Cerebellar cortex (tissue), 1 donor: ENCODE measurements at regions not wholly inside any gene's neighbourhood (a gene's known extent, or its start where the extent isn't known, plus 50 kb on each side); places are given as distances from the start of the nearest gene placed in this dataset.
A peak's percentile ranks its signal among the peaks of the same experiment; 100 is the strongest.

ENCODE experiments used
- DNase-seq: peaks from one replicate; pipeline ENCODE4 v3.0.0-alpha.2; 2015; ENCODE audit warnings: low spot score

DNA sequence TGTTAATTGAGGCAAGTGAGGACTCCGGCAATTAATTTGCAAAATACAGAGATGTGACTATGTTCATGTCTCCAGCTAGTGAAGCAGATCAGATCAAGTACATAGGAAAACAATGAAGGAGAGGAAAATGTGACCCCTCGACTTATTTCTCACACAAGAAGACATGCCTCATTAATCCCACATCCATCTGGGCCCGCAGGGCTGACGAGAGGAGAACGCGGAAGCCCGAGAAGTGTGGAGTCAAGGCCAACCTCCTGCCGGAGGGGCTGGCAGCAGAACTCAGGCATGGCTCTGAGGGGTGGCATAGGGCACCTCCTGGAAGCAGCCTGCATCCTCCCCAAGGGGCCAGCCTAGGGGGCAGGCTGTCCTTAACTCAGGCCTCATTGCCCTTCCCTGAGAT, 54.4 kb downstream of the ZNF503 start:
- no peak for DNase-seq

DNA sequence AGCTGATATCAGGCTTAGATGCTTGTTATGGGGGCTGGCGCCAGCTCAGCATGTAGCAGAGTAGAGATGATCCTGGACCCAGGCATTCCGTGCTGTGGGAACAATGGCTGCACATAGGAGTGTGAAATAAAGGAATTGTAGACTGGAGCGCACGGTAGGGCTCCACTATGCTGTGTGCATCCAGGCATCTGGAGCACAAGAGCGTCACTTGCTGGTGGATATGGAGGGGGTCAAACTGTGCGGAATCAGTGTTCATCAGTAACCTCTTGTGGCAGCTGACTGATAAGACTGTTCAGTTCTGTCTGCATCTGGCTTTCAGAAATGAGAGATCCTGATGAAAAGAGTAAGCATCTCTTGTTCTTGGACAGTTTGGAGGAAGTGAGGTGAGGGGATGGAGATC, 55.8 kb downstream of the ZNF503 start:
- no peak for DNase-seq

DNA sequence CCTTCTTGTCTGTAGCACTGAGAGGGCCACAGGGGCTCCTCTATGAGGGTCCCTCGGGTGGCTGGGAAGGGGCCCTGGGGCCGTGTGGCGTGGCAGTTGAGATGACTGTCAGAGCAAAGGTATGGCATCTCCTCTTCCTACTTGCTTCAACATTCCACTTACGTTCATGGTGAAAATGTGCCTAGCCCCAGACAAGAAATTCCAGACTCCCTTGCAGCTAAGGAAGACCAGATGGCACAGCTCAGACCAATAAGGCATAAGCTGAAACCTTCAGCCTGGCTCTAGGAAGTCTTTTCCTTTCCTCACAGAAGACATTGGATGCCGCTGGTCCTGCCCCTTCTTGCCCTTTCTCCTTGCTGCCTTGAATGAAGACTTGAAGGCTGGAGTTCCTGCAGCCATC, 57.4 kb downstream of the ZNF503 start:
- DNase-seq: no peak

DNA sequence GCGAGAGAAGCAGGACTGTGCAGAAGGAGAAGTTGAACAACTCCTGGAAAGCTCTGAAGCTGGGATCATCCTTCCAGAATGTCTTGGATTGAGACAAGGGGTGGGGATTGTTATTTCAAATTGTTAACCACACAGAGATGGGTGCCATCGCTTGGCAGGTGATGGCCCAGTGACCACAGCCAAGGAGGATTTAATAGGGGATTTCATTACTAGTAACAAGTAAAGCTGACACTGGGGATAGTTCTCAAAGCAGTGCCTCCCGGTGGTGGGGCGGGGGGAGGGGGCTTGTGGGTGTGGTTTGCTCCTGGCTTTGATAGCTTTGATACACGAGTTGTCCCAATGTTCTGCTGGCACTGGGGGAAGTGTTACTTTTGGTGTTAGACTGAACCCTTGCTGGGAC, 59.2 kb downstream of the ZNF503 start:
- no peak for DNase-seq

DNA sequence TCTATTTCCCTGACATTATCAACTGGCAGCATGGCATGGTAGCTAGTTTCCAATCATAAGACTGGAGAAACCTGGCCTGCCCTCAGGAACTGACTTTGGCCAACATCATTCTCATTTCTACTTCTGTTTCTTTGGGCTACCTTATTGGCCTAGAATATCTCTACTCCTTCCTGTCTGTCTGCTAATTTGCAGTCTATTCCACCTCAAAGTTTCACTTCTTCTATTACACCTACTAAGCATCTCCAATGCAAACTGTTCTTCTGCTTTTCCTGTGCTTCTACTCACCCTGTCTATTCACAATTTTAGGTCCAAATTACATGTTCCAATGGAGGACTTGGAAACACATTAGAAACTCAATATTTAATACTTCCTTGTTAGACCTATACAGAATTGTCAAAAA, 65.6 kb downstream of the ZNF503 start:
- no peak for DNase-seq

DNA sequence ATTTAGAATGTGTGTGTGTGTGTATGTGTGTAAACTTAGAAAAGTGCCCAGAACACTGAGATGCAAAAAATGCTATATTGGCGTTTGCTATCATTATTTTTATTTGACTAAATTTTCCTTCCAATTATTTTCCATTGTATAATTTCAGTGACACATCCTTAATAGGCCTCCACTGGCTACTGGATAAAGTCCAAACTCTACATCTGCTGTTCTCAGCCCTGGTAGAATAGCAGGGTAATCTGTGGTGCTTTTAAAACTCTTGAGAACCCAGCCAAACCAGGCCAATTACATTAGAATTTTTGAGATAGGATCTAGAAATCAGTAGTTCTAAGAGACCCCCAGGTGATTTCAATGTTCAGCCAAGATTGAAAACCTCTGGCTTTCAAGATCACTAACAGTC, 66.4 kb downstream of the ZNF503 start:
- DNase-seq: peak; percentile 62

DNA sequence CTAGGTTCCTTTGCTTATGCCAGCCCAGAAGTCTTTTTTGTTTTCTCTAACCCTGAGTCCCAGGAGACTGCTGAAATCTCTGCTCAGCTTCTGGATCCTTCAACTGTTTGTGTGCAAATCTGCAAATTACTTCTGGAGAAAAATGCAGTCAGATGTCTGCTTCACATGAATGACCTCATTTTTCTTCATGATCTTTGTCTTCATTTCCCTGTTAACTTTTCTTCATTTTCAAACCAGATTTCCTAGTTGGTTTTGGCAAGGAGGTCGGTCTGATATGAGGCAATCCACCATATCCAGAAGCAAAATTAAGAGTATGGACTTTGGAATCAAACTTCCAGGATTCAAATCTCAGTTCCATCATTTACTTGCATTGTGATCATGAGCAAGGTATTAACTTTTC, 66.8 kb downstream of the ZNF503 start:
- DNase-seq: peak; percentile 10

DNA sequence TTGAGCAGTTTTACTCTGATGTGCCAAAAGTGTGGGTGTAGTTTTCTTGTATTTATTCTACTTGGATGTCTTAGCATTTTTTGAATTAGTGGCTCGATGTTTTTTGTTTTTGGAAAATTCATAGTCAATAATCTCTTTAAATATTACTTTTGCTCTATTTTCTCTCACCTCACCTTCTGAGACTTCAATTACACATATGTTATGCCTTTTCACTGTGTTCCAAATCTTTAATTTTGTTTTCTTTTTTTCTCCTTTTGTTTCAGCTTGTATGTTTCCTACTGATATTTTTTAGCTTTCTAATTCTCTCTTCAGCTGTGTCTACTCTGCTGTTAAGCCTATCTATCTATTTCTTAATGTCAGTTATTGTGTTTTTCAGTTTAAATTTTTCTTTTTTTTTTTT, 69.5 kb downstream of the ZNF503 start:
- DNase-seq: no peak

DNA sequence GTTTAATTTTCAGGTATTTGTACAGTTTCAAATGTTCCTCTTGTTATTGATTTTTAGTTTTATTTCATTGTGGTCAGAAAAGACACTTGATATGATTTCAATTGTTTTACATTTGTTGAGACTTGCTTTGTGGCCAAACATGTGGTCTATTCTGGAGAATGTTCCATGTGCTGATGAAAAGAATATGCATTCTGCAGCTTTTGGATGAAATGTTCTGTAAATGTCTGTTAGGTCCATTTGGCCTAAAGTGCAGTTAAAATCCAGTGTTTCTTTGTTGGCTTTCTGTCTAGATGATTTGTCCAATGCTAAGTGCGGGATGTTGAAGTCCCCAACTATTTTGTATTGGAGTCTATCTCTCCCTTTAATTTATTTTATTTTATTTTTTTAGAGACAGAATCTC, 70.5 kb downstream of the ZNF503 start:
- no peak for DNase-seq

DNA sequence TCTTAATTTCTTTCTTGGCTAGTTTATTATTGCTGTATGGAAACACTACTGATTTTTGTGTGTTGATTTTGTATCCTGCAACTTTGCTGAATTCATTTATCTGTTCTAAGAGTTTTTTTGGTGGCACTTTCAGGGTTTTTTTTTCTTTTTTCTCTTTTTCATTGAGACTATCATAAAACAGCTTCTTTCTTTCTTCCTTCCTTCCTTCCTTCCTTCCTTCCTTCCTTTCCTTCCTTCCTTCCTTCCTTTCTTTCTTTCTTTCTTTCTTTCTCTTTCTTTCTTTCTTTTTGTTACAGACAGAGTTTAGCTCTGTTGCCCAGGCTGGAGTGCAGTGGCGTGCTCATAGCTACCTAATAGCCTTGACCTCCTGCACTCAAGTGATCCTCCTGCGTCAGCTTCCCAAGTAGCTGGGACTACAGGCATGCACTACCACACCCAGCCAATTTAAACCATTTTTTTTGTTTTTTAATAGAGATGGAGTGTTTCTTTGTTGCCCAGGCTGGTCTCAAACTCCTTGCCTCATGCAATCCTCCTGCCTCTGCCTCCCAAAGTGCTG, 72.3 kb downstream of the ZNF503 start:
- no peak for DNase-seq

DNA sequence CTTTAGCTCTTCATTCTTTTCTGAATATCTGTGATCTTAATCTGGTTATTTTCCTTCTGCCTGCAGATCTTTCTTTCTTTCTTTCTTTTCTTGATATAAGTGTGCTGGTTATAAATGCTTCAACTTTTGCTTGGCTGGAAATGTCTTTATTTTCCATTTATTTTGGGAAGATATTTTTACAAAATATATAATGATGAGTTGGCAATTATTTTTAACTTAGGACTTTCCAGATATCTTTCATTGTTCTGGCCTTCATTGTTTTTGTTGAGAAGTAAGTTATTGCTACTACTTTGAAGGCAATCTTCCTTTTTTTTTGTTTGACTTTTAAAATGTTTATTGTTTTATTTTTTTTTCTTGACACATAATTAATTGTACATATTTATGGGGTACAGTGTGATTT, 75.3 kb downstream of the ZNF503 start:
- no peak for DNase-seq

DNA sequence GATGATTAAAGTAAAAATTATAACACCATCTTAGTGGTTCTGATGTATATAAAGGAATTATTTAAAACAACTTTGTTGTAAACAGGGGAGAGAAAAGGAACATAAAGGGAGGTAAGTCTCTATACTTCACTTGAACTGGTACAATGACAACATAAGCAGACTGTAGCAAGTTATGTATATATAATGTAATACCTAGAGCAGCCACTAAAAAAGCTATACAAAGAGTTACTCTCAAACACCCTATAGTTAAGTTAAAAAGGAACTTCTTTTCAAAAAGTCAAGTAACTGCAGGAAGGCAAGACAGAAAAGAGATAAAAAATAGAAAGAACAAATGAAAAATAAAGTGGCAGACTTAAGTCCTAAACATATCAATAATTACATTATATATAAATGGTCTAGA, 82.3 kb downstream of the ZNF503 start:
- no peak for DNase-seq

DNA sequence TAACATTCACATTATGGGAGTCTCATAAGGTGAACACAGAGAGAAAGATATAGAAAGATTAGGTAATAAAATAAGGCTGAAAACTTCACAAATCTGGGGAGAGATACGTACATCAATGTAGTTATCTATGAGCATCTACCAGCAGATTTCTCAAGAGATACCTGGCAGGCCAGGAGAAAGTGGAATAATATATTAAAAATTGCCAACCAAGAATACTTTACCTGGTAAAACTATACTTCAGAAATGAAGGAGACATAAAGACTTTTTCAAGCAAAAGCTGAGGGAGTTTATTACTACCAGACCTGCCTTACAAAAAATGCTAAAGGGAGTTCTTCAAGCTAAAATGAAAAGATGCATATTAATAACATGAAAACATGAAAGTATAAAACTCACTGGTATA, 78.8 kb upstream of the COMTD1 start:
- no peak for DNase-seq

DNA sequence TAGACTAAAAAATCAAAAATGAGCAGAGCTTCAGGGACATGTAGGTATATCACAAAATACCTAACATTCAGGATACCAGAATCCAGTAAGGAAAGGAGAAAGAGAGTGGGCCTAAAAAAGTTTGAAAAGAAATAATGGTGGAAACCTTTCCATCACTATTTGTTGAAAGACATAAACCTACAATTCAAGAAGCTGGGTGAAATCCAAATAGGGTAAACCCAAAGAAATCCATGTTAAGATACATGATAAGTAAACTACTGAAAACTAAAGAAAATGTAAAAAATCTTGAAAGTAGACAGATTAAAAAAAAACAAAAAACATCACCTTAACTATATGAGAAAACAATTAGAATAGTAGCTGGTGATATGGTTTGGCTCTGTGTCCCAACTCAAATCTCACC, 76.7 kb upstream of the COMTD1 start:
- no peak for DNase-seq

DNA sequence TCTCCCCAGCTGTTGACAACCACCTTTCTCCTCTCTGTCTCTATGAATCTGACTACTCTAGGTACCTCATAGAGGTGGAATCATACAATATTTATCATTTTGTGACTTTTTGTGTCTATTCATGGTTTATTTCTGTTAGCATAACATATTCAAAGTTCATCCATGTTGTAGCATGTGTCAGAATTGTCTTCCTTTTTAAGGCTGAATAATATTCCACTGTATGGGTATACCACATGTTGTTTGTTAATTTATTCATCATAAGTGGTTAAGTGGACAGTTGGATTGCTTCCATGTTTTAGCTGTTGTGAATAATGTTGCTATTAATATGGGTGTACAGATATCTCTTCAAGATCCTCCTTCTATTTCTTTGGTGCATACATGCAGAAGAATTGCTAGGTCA, 69.9 kb upstream of the COMTD1 start:
- DNase-seq: no peak

DNA sequence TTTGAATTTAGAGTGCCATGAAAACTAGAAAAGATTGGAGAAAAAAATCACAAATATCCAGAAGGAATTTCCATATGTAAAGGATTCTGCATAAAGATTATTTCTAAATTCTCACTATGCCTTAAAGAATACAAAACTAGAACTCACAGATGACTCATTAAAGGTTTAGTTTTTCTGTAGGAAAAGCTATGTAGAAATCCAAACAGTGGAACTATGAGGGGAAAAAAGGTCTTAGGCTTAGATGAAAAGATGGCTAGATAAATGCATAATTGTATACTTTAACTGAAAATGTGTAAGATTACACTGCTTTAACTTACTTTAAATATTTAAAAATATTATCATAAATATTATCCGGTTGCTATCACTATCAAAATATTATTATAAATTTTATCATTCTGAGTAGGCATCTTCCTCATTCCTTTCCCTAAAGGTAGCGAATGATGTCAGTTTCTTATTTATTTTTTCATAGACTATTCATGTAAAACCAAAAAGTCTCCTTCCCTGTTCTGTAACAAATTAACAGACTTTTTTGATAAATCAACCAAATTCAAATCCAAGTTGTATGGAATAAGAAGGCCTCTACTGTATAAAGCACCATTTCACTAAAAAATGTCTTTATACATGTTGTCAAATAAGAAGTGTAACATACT, 69.1 kb upstream of the COMTD1 start:
- no peak for DNase-seq

DNA sequence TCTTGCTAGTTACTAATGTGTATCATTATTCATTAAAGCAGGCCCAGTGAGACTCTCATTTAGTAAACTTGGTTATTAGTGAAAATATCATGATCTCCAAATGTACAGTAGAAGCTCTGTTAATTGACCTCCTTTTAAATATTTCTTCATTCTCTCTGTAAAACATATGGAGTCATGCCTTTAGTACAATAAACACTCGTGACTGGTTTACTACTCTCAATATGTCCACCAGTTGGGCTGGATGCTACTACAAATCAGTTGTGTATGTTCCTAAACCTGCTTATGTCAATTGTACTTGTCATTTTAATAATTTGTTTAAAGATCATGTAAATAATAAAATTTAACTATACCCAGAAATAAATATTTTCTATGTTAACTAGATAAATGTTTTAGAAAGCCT, 68.6 kb upstream of the COMTD1 start:
- DNase-seq: no peak

DNA sequence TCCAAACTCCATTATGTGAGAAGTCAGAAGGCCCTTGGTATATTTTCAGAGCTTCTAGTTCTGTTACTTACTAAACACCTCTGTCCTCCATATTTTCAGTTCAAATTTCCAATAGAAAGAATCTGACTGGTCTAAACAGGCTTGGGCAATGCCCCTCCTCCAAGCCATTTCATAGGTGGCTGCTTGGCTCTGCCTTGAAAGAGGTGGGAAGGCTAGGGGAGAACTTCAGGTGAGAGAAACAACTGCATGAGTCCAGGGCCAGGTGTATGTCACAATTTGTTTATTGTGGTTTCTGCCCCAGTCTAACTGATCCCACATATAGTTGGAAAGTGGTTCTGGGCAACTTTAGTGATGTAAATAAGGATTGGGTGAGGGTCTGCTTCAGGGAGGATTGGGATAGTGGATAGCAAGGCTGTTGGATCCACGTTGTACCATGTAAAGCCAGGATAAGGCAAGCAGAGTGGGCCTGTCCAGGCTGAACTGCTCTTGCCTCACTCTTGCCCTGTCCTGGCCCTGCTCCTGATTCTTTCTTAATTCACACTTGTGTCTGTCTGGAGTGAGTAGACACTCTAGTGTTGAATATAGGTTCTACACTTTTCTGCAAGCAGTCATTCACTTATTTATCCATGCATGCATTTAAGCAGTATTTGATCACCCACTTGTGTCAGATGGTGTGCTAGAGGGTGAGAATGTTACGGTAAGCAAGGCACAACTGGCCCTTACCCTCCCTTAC, 67.5 kb upstream of the COMTD1 start:
- DNase-seq: no peak

DNA sequence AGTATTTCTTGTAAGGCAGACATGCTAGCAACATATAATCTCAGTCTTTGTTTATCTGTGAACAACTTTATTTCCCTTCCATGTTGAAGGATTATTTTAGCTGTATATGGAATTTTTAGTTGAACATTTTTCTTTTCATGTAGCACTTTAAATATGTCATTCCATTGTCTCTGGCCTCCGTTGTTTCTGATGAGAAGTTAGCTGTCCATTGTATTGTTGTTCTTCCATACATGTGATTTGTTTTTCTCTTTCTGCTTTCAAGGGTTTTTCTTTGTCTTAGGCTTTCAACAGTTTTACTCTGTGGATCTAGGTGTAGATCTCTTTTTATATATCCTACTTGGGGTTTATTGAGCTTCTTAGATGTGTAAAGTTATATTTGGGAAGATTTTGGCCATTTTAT, 66.3 kb upstream of the COMTD1 start:
- DNase-seq: no peak

DNA sequence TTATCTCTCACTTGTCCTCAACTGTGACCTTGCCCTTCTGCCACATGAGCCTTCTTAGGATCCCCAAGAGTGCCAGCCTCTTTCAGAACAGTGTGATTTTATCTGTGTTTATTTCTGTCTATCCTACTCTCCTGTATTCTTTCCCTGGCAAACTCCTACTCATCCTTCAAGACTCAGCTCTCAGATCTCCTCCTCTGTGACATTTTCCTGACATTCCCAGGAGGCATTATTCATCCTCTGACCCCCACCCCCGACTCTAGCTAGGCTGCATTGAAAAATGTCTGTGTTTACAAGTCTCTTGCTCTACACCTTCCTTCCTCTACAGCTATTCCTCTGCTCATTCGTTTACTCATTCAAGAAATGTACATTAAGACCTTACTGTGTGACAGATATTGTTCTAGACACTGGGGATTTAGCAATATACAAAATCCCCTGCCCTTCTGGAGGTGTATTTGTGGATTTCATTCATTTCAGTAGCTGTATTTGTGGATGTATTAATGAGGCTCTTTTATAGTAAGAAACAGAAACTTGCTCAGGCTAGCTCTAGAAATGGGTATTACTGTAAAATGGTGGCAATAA, 61.4 kb upstream of the COMTD1 start:
- no peak for DNase-seq

DNA sequence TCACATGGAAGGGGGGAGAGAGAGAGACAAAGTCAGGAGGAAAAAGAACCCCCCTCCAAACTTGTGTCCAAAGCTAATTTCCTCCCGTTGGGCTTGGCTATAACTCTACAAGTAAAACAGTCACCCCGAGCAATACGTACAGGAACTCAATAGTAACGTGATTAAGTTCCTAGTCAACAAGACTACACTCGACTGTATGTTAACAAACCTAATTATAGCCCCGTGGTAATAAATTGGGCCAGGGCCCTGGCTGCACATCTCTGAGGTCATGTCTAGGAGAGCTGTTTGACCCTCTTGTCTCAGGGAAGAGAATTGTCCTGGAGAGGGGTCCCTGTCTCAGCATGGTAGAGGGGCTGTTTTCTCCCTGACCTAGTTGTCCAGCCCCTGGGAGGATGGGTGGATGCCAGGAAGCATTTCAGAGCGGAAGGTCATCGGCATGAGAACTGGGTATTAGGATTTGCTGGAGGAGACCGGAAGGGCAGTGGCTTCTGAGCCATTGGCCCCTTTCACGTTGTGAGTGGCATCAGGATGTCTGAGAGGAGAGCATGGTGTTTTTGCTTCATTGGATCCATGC, 60.2 kb upstream of the COMTD1 start:
- DNase-seq: no peak

DNA sequence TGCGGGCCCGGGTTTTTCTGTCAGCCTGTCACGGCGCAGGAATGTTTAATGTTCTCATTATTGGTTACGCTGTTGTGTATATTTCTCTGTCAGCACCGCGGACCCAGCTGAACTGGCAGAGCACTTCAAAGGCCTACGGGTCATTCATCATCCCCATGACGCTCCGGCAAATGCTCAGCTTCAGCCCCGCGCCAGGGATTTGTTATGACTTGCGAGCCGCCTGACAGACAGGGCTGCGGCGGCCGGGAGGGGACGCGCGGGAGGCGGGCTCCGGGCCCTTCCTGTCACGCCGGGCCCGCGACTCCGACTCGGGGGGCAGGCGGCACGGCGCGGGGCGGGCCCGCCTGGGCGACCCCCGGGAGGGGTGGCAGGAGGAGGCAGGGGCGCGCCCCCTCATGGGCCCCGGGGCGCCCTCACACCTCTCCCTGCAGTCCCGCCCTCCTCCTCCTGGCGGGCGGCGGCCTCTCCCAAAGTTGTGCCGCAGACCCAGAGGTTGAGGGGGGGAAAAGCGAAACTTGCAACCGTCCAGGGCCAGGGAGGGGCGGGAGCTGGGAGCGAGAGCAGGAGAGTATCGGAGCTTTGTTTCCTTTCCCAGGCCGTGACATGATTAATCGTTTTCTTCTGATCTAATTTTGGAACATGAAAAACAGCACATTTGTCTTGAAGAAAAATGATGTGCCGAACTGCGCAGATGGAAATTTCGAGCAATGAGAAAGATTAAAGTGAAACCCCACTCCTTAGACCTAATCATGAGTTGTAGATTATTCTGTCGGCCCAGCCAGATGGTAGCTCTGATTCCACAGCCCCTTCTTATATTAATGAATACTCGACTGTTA, 59.3 kb upstream of the COMTD1 start:
- DNase-seq: peak; percentile 13
